Effector CD4-positive, alpha-beta T cell (primary cell): ENCODE measurements at regions not wholly inside any gene's neighbourhood (a gene's known extent, or its start where the extent isn't known, plus 50 kb on each side); places are given as distances from the start of the nearest gene placed in this dataset.
A peak's percentile ranks its signal among the peaks of the same experiment; 100 is the strongest.

Source experiments
- DNase-seq: peaks from one replicate; pipeline ENCODE4 v3.0.0-alpha.2; 2020

- no peak for DNase-seq
Measured at GRCh38 chr13:29948791-29949190, 98.4 kb upstream of the UBL3 start.

GRCh38 chr13:29948244-29948643, 97.8 kb upstream of the UBL3 start:
- DNase-seq = no peak

- DNase-seq = no peak
Measured at GRCh38 chr13:29947839-29948238, 97.4 kb upstream of the UBL3 start.

GRCh38 chr13:29946093-29946492, 95.7 kb upstream of the UBL3 start:
- DNase-seq = no peak

GRCh38 chr13:29943686-29944085, 93.3 kb upstream of the UBL3 start:
- no peak for DNase-seq

- DNase-seq = no peak
Measured at GRCh38 chr13:29943273-29943672, 92.9 kb upstream of the UBL3 start.

GRCh38 chr13:29940715-29941114, 90.3 kb upstream of the UBL3 start:
- no peak for DNase-seq

GRCh38 chr13:29939158-29939557, 88.7 kb upstream of the UBL3 start:
- no peak for DNase-seq

- DNase-seq = peak; percentile 17
Measured at GRCh38 chr13:29937841-29938240, 87.4 kb upstream of the UBL3 start.

- no peak for DNase-seq
Measured at GRCh38 chr13:29937379-29937778, 87.0 kb upstream of the UBL3 start.

- DNase-seq = no peak
Measured at GRCh38 chr13:29936956-29937355, 86.5 kb upstream of the UBL3 start.

GRCh38 chr13:29936051-29936813, 85.8 kb upstream of the UBL3 start:
- no peak for DNase-seq

- DNase-seq = peak; percentile 52
Measured at GRCh38 chr13:29935309-29935981, 85.0 kb upstream of the UBL3 start.

GRCh38 chr13:29934531-29935308, 84.3 kb upstream of the UBL3 start:
- no peak for DNase-seq

- DNase-seq = no peak
Measured at GRCh38 chr13:29933401-29933800, 83.0 kb upstream of the UBL3 start.

GRCh38 chr13:29931696-29932095, 81.3 kb upstream of the UBL3 start:
- DNase-seq = no peak

- DNase-seq = no peak
Measured at GRCh38 chr13:29929062-29929847, 78.8 kb upstream of the UBL3 start.

GRCh38 chr13:29926098-29926476, 75.7 kb upstream of the UBL3 start:
- no peak for DNase-seq

GRCh38 chr13:29925457-29926097, 75.2 kb upstream of the UBL3 start:
- no peak for DNase-seq

- DNase-seq = no peak
Measured at GRCh38 chr13:29924482-29925350, 74.3 kb upstream of the UBL3 start.
